ENCODE measurements at regions not wholly inside any gene's neighbourhood (a gene's known extent, or its start where the extent isn't known, plus 50 kb on each side); places are given as distances from the start of the nearest gene placed in this dataset.

DNA sequence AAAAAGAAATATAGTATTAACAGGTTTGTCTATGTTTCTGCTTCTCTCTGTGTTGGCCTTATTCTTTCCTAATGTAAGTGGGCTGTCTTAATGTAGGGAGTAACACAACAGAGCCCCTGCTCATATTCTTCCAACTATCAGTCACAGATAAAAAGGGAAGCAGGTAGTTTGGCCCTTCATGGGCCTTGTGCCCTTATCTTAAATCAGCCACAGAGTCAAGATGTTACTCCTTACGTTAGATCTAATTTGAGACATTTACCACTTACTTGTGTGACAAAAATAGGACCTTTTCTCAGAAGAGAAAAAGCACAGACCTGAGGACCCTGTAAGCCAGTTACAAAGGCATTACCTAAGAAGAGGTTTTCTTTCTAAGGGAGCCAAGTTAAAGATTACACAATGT, 589.0 kb downstream of the GRXCR1 start:
- TF ChIP-seq, protein P1, sequence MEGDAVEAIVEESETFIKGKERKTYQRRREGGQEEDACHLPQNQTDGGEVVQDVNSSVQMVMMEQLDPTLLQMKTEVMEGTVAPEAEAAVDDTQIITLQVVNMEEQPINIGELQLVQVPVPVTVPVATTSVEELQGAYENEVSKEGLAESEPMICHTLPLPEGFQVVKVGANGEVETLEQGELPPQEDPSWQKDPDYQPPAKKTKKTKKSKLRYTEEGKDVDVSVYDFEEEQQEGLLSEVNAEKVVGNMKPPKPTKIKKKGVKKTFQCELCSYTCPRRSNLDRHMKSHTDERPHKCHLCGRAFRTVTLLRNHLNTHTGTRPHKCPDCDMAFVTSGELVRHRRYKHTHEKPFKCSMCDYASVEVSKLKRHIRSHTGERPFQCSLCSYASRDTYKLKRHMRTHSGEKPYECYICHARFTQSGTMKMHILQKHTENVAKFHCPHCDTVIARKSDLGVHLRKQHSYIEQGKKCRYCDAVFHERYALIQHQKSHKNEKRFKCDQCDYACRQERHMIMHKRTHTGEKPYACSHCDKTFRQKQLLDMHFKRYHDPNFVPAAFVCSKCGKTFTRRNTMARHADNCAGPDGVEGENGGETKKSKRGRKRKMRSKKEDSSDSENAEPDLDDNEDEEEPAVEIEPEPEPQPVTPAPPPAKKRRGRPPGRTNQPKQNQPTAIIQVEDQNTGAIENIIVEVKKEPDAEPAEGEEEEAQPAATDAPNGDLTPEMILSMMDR (IDR thresholded peaks at IDR 0.05; ENCODE audit: extremely low read depth in 1 of 2, insufficient read depth in 1 of 2, low read depth in 1 of 2, low read length in 2 of 2) = no peak
- TF ChIP-seq MYC (IDR thresholded peaks at IDR 0.05; ENCODE audit: low read depth, low read length) (no peak), POLR2A (IDR thresholded peaks at IDR 0.05; ENCODE audit: low read depth, low read length) (no peak), FOS (IDR thresholded peaks at IDR 0.05; ENCODE audit: borderline replicate concordance, insufficient read depth, low read length) (no peak), GATA2 (IDR thresholded peaks at IDR 0.05; ENCODE audit: insufficient read depth, insufficient read length, low read depth, low read length) (no peak)
- TF ChIP-seq, protein P2, sequence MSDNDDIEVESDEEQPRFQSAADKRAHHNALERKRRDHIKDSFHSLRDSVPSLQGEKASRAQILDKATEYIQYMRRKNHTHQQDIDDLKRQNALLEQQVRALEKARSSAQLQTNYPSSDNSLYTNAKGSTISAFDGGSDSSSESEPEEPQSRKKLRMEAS (IDR thresholded peaks at IDR 0.05; ENCODE audit: insufficient read depth, insufficient read length) = no peak
